H1 (cell line): ENCODE measurements at regions not wholly inside any gene's neighbourhood (a gene's known extent, or its start where the extent isn't known, plus 50 kb on each side); places are given as distances from the start of the nearest gene placed in this dataset.

ENCODE experiments used
- CTCF ChIA-PET: fragments of 300-600 bp; sonication (Branson Sonifier 250); formaldehyde crosslinking; loops from one replicate; lab custom pipeline; 2021; ENCODE audit not compliant: partially characterized antibody; lab: Charles Lee
- POLR2A ChIA-PET: fragments of 300-600 bp; sonication (Branson Sonifier 250); formaldehyde crosslinking; loops from one replicate; lab custom pipeline; 2021; ENCODE audit warnings: inconsistent platforms; ENCODE audit not compliant: partially characterized antibody; lab: Charles Lee
- DNase-seq, 2 experiments: peaks; one replicate each; pipeline versions ENCODE4 v3.0.0 to v3.0.0-alpha.2; 2010 to 2022; ENCODE audit warnings: low spot score in 2 of 2, low read depth in 1 of 2, mixed read lengths in 1 of 2
- FAIRE-seq: peaks from 2 replicates; lab custom pipeline; 2011; peaks lifted over from hg19 to GRCh38; lab: Jason Lieb, UNC
- H2AFZ ChIP-seq: 2 replicates; pipeline ENCODE4 v1.8.1; 2012; ENCODE audit warnings: low read length, inconsistent platforms
- H2AK5ac ChIP-seq: 2 replicates; pipeline ENCODE4 v1.6.1; 2013; ENCODE audit warnings: low read depth, low read length
- H2BK120ac ChIP-seq: replicated peaks from 2 replicates; pipeline ENCODE3; 2013; ENCODE audit warnings: low read depth, low read length, inconsistent platforms
- H2BK12ac ChIP-seq: 2 replicates; pipeline ENCODE4 v1.6.1; 2013; ENCODE audit warnings: low read depth, low read length
- H2BK15ac ChIP-seq: 2 replicates; pipeline ENCODE4 v1.6.1; 2013; ENCODE audit warnings: low read length
- H2BK20ac ChIP-seq: 2 replicates; pipeline ENCODE4 v1.6.1; 2013; ENCODE audit warnings: low read length
- H2BK5ac ChIP-seq: 2 replicates; pipeline ENCODE4 v1.6.1; 2013; ENCODE audit warnings: low read depth, low read length
- H3K14ac ChIP-seq: 2 replicates; pipeline ENCODE4 v1.6.1; 2013; ENCODE audit warnings: inconsistent platforms; ENCODE audit not compliant: insufficient read length
- H3K18ac ChIP-seq: 2 replicates; pipeline ENCODE4 v1.6.1; 2013; ENCODE audit warnings: low read length; ENCODE audit errors: extremely low read depth
- H3K23ac ChIP-seq: 2 replicates; pipeline ENCODE4 v1.6.1; 2013; ENCODE audit warnings: inconsistent platforms; ENCODE audit not compliant: insufficient read length
- H3K23me2 ChIP-seq: 2 replicates; pipeline ENCODE4 v1.6.1; 2013; ENCODE audit warnings: low read depth, low read length
- H3K27ac ChIP-seq: 2 replicates; pipeline ENCODE4 v1.6.1; 2011; ENCODE audit warnings: low read depth, low read length, inconsistent platforms
- H3K27me3 ChIP-seq, 4 experiments: replicated peaks in 1 of 4; 1 replicate in 1 of 4; 2 replicates in 3 of 4; pipeline versions ENCODE4 v1.6.1 to v1.8.1; 2011 to 2013; ENCODE audit warnings: low read length in 3 of 4, mild to moderate bottlenecking in 3 of 4, inconsistent platforms in 2 of 4, mixed read lengths in 2 of 4, moderate library complexity in 1 of 4; ENCODE audit not compliant: control insufficient read depth in 3 of 4, insufficient read depth in 3 of 4; ENCODE audit errors: extremely low read depth in 1 of 4
- H3K36me3 ChIP-seq, 4 experiments: 2 replicates each; pipeline versions ENCODE4 v1.6.1 to v1.8.1; 2011 to 2013; ENCODE audit warnings: mild to moderate bottlenecking in 4 of 4, low read length in 3 of 4, moderate library complexity in 2 of 4, control low read depth in 1 of 4, inconsistent platforms in 1 of 4; ENCODE audit not compliant: insufficient read depth in 4 of 4, control insufficient read depth in 2 of 4
- H3K4ac ChIP-seq: replicated peaks from 2 replicates; pipeline ENCODE3; 2013; ENCODE audit warnings: low read length, low read depth, mixed read lengths, inconsistent platforms; ENCODE audit not compliant: insufficient read length
- H3K4me1 ChIP-seq, 4 experiments: replicated peaks in 1 of 4; 1 replicate in 1 of 4; 2 replicates in 3 of 4; pipeline versions ENCODE4 v1.6.1 to v1.8.1; 2011 to 2013; ENCODE audit warnings: low read length in 3 of 4, inconsistent platforms in 2 of 4, mixed read lengths in 1 of 4; ENCODE audit not compliant: insufficient read depth in 4 of 4, control insufficient read depth in 3 of 4
- H3K4me2 ChIP-seq, 2 experiments: 2 replicates each; pipeline versions ENCODE4 v1.6.1 to v1.8.1; 2011 to 2013; ENCODE audit warnings: low read depth in 2 of 2, low read length in 2 of 2, control low read depth in 1 of 2, inconsistent platforms in 1 of 2, mild to moderate bottlenecking in 1 of 2; ENCODE audit not compliant: insufficient read depth in 1 of 2
- H3K4me3 ChIP-seq, 4 experiments: fragments of 200-600, 300-600 bp in 1 of 4; sonication (generic), shearing (Covaris generic), sonication (Bioruptor Twin) in 1 of 4; 2 replicates each; pipeline versions ENCODE4 v1.5.1 to v1.8.1; 2011 to 2016; ENCODE audit warnings: low read length in 4 of 4, low read depth in 3 of 4, control low read depth in 2 of 4, inconsistent platforms in 2 of 4, mild to moderate bottlenecking in 2 of 4, mixed read lengths in 1 of 4, moderate library complexity in 1 of 4; ENCODE audit not compliant: insufficient read depth in 2 of 4; ENCODE audit errors: extremely low read depth in 1 of 4
- H3K56ac ChIP-seq: replicated peaks from 2 replicates; pipeline ENCODE3; 2013; ENCODE audit warnings: low read depth, mild to moderate bottlenecking, mixed read lengths, low read length, inconsistent platforms; ENCODE audit not compliant: insufficient read length
- H3K79me1 ChIP-seq: 2 replicates; pipeline ENCODE4 v1.6.1; 2013; ENCODE audit warnings: low read depth, low read length, control low read depth
- H3K79me2 ChIP-seq, 2 experiments: 2 replicates each; pipeline versions ENCODE4 v1.6.1 to v1.8.1; 2012 to 2013; ENCODE audit warnings: low read length in 2 of 2, mild to moderate bottlenecking in 2 of 2, inconsistent platforms in 1 of 2; ENCODE audit not compliant: insufficient read depth in 2 of 2, control insufficient read depth in 1 of 2
- H3K9ac ChIP-seq, 4 experiments: replicated peaks in 1 of 4; 1 replicate in 1 of 4; 2 replicates in 3 of 4; pipeline versions ENCODE4 v1.6.1 to v1.8.1; 2011 to 2013; ENCODE audit warnings: low read depth in 3 of 4, low read length in 3 of 4, control low read depth in 2 of 4, mild to moderate bottlenecking in 2 of 4, moderate library complexity in 2 of 4, inconsistent platforms in 1 of 4; ENCODE audit errors: extremely low read depth in 1 of 4
- H3K9me3 ChIP-seq, 2 experiments: 2 replicates each; pipeline versions ENCODE4 v1.6.1 to v1.8.1; 2012 to 2013; ENCODE audit warnings: mild to moderate bottlenecking in 2 of 2, moderate library complexity in 2 of 2, control low read depth in 1 of 2, inconsistent platforms in 1 of 2, low read depth in 1 of 2, low read length in 1 of 2, mixed read lengths in 1 of 2; ENCODE audit not compliant: insufficient read depth in 2 of 2
- H4K20me1 ChIP-seq, 2 experiments: replicated peaks in 1 of 2; 2 replicates each; pipeline versions ENCODE3 to v1.8.1; 2011 to 2013; ENCODE audit warnings: inconsistent platforms in 2 of 2, low read length in 2 of 2, mild to moderate bottlenecking in 1 of 2; ENCODE audit not compliant: insufficient read depth in 2 of 2, control insufficient read depth in 1 of 2
- H4K5ac ChIP-seq: 2 replicates; pipeline ENCODE4 v1.6.1; 2013; ENCODE audit warnings: low read length, low read depth, mixed read lengths, inconsistent platforms; ENCODE audit not compliant: insufficient read length
- H4K8ac ChIP-seq: 2 replicates; pipeline ENCODE4 v1.8.0; 2013; ENCODE audit warnings: mild to moderate bottlenecking, moderate library complexity, low read length, inconsistent platforms; ENCODE audit not compliant: insufficient read depth; ENCODE audit errors: extremely low read depth
- H4K91ac ChIP-seq: replicated peaks from 2 replicates; pipeline ENCODE3; 2013; ENCODE audit warnings: low read length, mixed read lengths, inconsistent platforms; ENCODE audit not compliant: insufficient read length
- BCL11A ChIP-seq, 2 experiments: IDR thresholded peaks; one replicate each; pipeline ENCODE4 v1.6.1; 2011; ENCODE audit warnings: low read depth in 2 of 2, low read length in 2 of 2, mild to moderate bottlenecking in 2 of 2
- BRCA1 ChIP-seq: IDR thresholded peaks from 2 replicates; pipeline ENCODE4 v1.6.1; 2012; ENCODE audit warnings: low read depth, low read length, improper control_type of control experiment
- CBX8 ChIP-seq: fragments of 300-800, 300-1000 bp; sonication (generic); IDR thresholded peaks from 2 replicates; pipeline ENCODE4 v1.7.1; 2016; ENCODE audit warnings: low read depth, low read length, borderline replicate concordance
- CREB1 ChIP-seq: IDR thresholded peaks from 2 replicates; pipeline ENCODE4 v1.6.1; 2012; ENCODE audit warnings: inconsistent platforms
- HDAC2 ChIP-seq, 2 experiments: fragments of 300-600 bp in 1 of 2; sonication (generic) in 1 of 2; IDR thresholded peaks; 2 replicates each; pipeline ENCODE4 v1.6.1; 2011 to 2012; ENCODE audit warnings: low read depth in 2 of 2, low read length in 2 of 2, mild to moderate bottlenecking in 2 of 2, moderate library complexity in 2 of 2, borderline replicate concordance in 1 of 2, inconsistent platforms in 1 of 2
- SAP30 ChIP-seq: fragments of 300-600 bp; sonication (generic); IDR thresholded peaks from 2 replicates; pipeline ENCODE4 v1.7.1; 2012; ENCODE audit warnings: low read length, moderate library complexity, mild to moderate bottlenecking, inconsistent platforms; ENCODE audit not compliant: insufficient read depth, insufficient replicate concordance
- SP4 ChIP-seq: IDR thresholded peaks from 2 replicates; pipeline ENCODE4 v1.6.1; 2012; ENCODE audit warnings: low read length, inconsistent platforms
- TAF7 ChIP-seq: optimal IDR thresholded peaks from 2 replicates; pipeline ENCODE3; 2011; ENCODE audit warnings: low read depth, mild to moderate bottlenecking, inconsistent platforms, low read length, moderate library complexity, borderline replicate concordance
- USF2 ChIP-seq: IDR thresholded peaks from 2 replicates; pipeline ENCODE4 v1.6.1; 2011; ENCODE audit warnings: low read length, improper control_type of control experiment
- WGBS, 2 experiments: shearing (Covaris generic) in 1 of 2; methylation state at CpG; one replicate each; pipeline versions ENCODE4 v1.1.6 to v1.1.7; 2013 to 2015; ENCODE audit warnings: low lambda C conversion rate in 2 of 2, mixed read lengths in 2 of 2, inconsistent platforms in 1 of 2, low coverage in 1 of 2, missing lambda C conversion rate in 1 of 2; ENCODE audit not compliant: insufficient replicate concordance in 2 of 2, insufficient coverage in 1 of 2, insufficient read length in 1 of 2; ENCODE audit errors: extremely low coverage in 1 of 2, missing lambda C conversion rate in 1 of 2; 5-methylcytosine and 5-hydroxymethylcytosine counted together
- TF ChIP-seq, protein P1 (sequence below), 3 experiments: IDR thresholded peaks; 1 replicate in 2 of 3; 2 replicates in 1 of 3; pipeline versions ENCODE4 v1.5.1 to v1.6.1; 2011; ENCODE audit warnings: low read length in 3 of 3, mild to moderate bottlenecking in 3 of 3, inconsistent platforms in 2 of 3, low read depth in 1 of 3, moderate library complexity in 1 of 3; ENCODE audit not compliant: insufficient read depth in 1 of 3; ENCODE audit errors: control extremely low read depth in 1 of 3

DNA sequence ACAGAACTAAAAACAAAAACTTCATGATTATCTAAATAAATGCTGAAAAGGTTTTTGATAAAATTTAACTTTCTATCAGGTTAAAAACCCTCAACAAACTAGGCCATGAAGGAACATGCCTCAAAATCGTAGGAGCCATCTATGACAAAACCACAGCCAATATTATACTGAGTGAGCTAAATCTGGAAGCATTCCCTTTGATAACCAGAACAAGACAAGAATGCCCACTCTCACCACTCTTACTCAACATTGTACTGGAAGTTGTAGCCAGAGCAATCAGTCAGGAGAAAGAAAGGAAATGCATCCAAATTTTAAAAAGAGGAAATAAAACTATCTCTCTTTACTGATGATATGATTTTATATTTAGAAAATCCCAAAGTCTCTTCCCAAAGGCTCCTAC is 228.7 kb downstream of the CHRM2 start:
- Histone ChIP-seq H3K9ac (no peak overlapping the region), H3K4me1 (peaks cover 0 to 3% (median 0%) of the 10 kb centered on the region in 4 experiments; a peak in 1 of 7 replicates), H2BK20ac (no peak overlapping the region), H3K9me3 (no peaks in the 10 kb centered on the region), H3K36me3 (no peaks in the 10 kb centered on the region), H3K79me2 (no peaks in the 10 kb centered on the region), H4K5ac (no peak overlapping the region), H3K27me3 (no peaks in the 10 kb centered on the region), H3K4ac (no peak overlapping the region), H3K56ac (no peak overlapping the region), H3K23me2 (no peaks in the 10 kb centered on the region), H3K4me2 (no peak overlapping the region), H3K14ac (no peak overlapping the region), H2BK120ac (no peak overlapping the region), H4K20me1 (no peaks in the 10 kb centered on the region), H2AFZ (no peak overlapping the region), H4K91ac (no peak overlapping the region), H3K18ac (no peak overlapping the region), H3K4me3 (no peak overlapping the region), H3K79me1 (no peaks in the 10 kb centered on the region), H4K8ac (no peak overlapping the region), H2BK5ac (no peak overlapping the region), H2BK12ac (no peak overlapping the region), H2AK5ac (no peak overlapping the region), H3K27ac (no peak overlapping the region), H2BK15ac (no peak overlapping the region), H3K23ac (no peak overlapping the region)
- TF ChIP-seq, protein P1, sequence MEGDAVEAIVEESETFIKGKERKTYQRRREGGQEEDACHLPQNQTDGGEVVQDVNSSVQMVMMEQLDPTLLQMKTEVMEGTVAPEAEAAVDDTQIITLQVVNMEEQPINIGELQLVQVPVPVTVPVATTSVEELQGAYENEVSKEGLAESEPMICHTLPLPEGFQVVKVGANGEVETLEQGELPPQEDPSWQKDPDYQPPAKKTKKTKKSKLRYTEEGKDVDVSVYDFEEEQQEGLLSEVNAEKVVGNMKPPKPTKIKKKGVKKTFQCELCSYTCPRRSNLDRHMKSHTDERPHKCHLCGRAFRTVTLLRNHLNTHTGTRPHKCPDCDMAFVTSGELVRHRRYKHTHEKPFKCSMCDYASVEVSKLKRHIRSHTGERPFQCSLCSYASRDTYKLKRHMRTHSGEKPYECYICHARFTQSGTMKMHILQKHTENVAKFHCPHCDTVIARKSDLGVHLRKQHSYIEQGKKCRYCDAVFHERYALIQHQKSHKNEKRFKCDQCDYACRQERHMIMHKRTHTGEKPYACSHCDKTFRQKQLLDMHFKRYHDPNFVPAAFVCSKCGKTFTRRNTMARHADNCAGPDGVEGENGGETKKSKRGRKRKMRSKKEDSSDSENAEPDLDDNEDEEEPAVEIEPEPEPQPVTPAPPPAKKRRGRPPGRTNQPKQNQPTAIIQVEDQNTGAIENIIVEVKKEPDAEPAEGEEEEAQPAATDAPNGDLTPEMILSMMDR (IDR thresholded peaks at IDR 0.05; ENCODE audit: control extremely low read depth in 1 of 3, insufficient read depth in 1 of 3, low read depth in 1 of 3, low read length in 3 of 3) = no peak
- no peak for TF ChIP-seq CREB1
- no peak for TF ChIP-seq TAF7
- TF ChIP-seq CBX8 = no peak
- no peak for TF ChIP-seq BCL11A (IDR thresholded peaks at IDR 0.05; ENCODE audit: low read depth in 2 of 2, low read length in 2 of 2)
- TF ChIP-seq SAP30 = no peak
- no peak for TF ChIP-seq USF2
- TF ChIP-seq BRCA1 = no peak
- no peak for TF ChIP-seq SP4
- no peak for TF ChIP-seq HDAC2 (IDR thresholded peaks at IDR 0.05; ENCODE audit: borderline replicate concordance in 1 of 2, low read depth in 2 of 2, low read length in 2 of 2)
- ChIA-PET CTCF (no interaction called here), POLR2A (no interaction called here)
- DNase-seq (no peak), FAIRE-seq (no peak)
- WGBS, 2 experiments = 100% methylated on average over 1 of the region's 1 CpG; no CpG with 5 or more reads in 1 of the 2 experiments
